ENCODE measurements at regions not wholly inside any gene's neighbourhood (a gene's known extent, or its start where the extent isn't known, plus 50 kb on each side); places are given as distances from the start of the nearest gene placed in this dataset.

GRCh38 chr13:74045583-74045982 is 88.6 kb downstream of the KLF12 start:
- Histone ChIP-seq H2AFZ (ENCODE audit: low read depth) (no peak overlapping the region), H4K20me1 (ENCODE audit: insufficient read depth) (no peaks in the 10 kb centered on the region), H3K27me3 (ENCODE audit: insufficient read depth, low read depth) (no peaks in the 10 kb centered on the region), H3K4me2 (no peak overlapping the region), H3K4me1 (ENCODE audit: low read depth, poor library complexity, severe bottlenecking) (no peaks in the 10 kb centered on the region), H3K79me2 (ENCODE audit: insufficient read depth, low read depth) (no peaks in the 10 kb centered on the region), H3K27ac (no peak overlapping the region), H3K9ac (no peak overlapping the region), H3K36me3 (ENCODE audit: insufficient read depth) (no peaks in the 10 kb centered on the region), H3K4me3 (IDR thresholded peaks at IDR 0.05; ENCODE audit: insufficient read depth, low read depth, low read length) (no peak overlapping the region)
- no peak for TF ChIP-seq CTCF (conservative IDR thresholded peaks at IDR 0.05; ENCODE audit: low read depth, low read length)

GRCh38 chr13:74043237-74043636 is 91.0 kb downstream of the KLF12 start:
- TF ChIP-seq CTCF (conservative IDR thresholded peaks at IDR 0.05; ENCODE audit: low read depth, low read length) = no peak
- no peaks in the 10 kb centered on the region for H3K79me2 ChIP-seq (ENCODE audit: insufficient read depth, low read depth)

GRCh38 chr13:74040200-74040599 is 94.0 kb downstream of the KLF12 start:
- Histone ChIP-seq H3K9ac (no peak overlapping the region), H4K20me1 (ENCODE audit: insufficient read depth) (no peaks in the 10 kb centered on the region), H3K36me3 (ENCODE audit: insufficient read depth) (no peaks in the 10 kb centered on the region), H3K4me3 (IDR thresholded peaks at IDR 0.05; ENCODE audit: insufficient read depth, low read depth, low read length) (no peak overlapping the region), H3K27ac (no peak overlapping the region), H3K4me1 (ENCODE audit: low read depth, poor library complexity, severe bottlenecking) (no peaks in the 10 kb centered on the region), H2AFZ (ENCODE audit: low read depth) (no peak overlapping the region), H3K79me2 (ENCODE audit: insufficient read depth, low read depth) (no peaks in the 10 kb centered on the region), H3K27me3 (ENCODE audit: insufficient read depth, low read depth) (no peaks in the 10 kb centered on the region), H3K4me2 (no peak overlapping the region)
- no peak for TF ChIP-seq CTCF (conservative IDR thresholded peaks at IDR 0.05; ENCODE audit: low read depth, low read length)

More at GRCh38 chr13:74043237-74043636, 91.0 kb downstream of the KLF12 start:
- Histone ChIP-seq H4K20me1 (ENCODE audit: insufficient read depth) (no peaks in the 10 kb centered on the region), H2AFZ (ENCODE audit: low read depth) (no peak overlapping the region), H3K9ac (no peak overlapping the region), H3K4me1 (ENCODE audit: low read depth, poor library complexity, severe bottlenecking) (no peaks in the 10 kb centered on the region), H3K36me3 (ENCODE audit: insufficient read depth) (no peaks in the 10 kb centered on the region), H3K27ac (no peak overlapping the region), H3K4me2 (no peak overlapping the region), H3K4me3 (IDR thresholded peaks at IDR 0.05; ENCODE audit: insufficient read depth, low read depth, low read length) (no peak overlapping the region), H3K27me3 (ENCODE audit: insufficient read depth, low read depth) (no peaks in the 10 kb centered on the region)

GRCh38 chr13:74039667-74040066 is 94.5 kb downstream of the KLF12 start:
- TF ChIP-seq CTCF (conservative IDR thresholded peaks at IDR 0.05; ENCODE audit: low read depth, low read length) = no peak
- no peaks in the 10 kb centered on the region for H3K79me2 ChIP-seq (ENCODE audit: insufficient read depth, low read depth)
- H3K4me1 ChIP-seq (ENCODE audit: low read depth, poor library complexity, severe bottlenecking) = no peaks in the 10 kb centered on the region

More at GRCh38 chr13:74039667-74040066, 94.5 kb downstream of the KLF12 start:
- no peak overlapping the region for H3K4me2 ChIP-seq
- no peak overlapping the region for H2AFZ ChIP-seq (ENCODE audit: low read depth)
- H3K27ac ChIP-seq = no peak overlapping the region
- no peaks in the 10 kb centered on the region for H3K27me3 ChIP-seq (ENCODE audit: insufficient read depth, low read depth)
- no peak overlapping the region for H3K4me3 ChIP-seq (IDR thresholded peaks at IDR 0.05; ENCODE audit: insufficient read depth, low read depth, low read length)
- no peaks in the 10 kb centered on the region for H4K20me1 ChIP-seq (ENCODE audit: insufficient read depth)
- H3K9ac ChIP-seq = no peak overlapping the region
- no peaks in the 10 kb centered on the region for H3K36me3 ChIP-seq (ENCODE audit: insufficient read depth)
